PC-9 (cell line): ENCODE measurements at regions not wholly inside any gene's neighbourhood (a gene's known extent, or its start where the extent isn't known, plus 50 kb on each side); places are given as distances from the start of the nearest gene placed in this dataset.

ENCODE experiments used
- EZH2 ChIP-seq: fragments of 200-600 bp; sonication (generic); IDR thresholded peaks from 2 replicates; pipeline ENCODE4 v1.8.0; 2017; ENCODE audit warnings: antibody characterized with exemption, low read depth
- TF ChIP-seq, protein P1 (sequence below): fragments of 200-600 bp; sonication (generic); conservative IDR thresholded peaks from 2 replicates; pipeline ENCODE4 v1.6.1; 2017; ENCODE audit warnings: mixed run types, antibody characterized with exemption, mild to moderate bottlenecking, moderate library complexity

DNA sequence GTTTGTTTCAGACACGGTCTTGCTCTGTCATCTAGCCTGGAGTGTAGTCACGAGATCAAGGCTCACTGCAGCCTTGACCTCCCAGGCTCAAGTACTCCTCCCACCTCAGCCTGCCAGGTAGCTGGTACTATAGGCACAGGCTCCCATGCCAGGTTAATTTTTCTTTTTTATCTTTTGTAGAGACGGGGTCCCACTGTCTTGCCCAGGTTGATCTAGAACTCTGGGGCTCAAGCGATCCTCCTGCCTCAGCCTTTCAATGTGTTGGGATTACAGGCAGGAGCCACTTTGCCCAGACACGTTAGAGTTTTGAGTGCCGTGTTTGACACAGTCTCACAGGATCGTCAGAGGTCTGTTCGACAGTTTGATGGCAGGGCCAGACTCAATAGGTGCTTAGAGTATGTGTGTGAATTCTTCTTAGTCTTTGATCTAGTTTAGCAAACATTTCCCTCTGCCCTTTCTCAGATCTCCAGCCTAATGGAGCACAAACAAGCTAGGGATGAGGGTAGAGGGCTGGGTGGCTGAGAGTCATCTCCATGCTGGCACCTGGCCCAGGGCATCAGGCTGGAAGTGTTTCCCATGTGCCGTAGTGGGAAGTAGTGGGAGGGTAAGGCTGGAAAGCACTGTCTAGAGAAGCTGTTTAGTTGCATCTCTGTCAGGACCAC, 66.1 kb upstream of the DLG1 start:
- no peak for TF ChIP-seq EZH2
- TF ChIP-seq, protein P1, sequence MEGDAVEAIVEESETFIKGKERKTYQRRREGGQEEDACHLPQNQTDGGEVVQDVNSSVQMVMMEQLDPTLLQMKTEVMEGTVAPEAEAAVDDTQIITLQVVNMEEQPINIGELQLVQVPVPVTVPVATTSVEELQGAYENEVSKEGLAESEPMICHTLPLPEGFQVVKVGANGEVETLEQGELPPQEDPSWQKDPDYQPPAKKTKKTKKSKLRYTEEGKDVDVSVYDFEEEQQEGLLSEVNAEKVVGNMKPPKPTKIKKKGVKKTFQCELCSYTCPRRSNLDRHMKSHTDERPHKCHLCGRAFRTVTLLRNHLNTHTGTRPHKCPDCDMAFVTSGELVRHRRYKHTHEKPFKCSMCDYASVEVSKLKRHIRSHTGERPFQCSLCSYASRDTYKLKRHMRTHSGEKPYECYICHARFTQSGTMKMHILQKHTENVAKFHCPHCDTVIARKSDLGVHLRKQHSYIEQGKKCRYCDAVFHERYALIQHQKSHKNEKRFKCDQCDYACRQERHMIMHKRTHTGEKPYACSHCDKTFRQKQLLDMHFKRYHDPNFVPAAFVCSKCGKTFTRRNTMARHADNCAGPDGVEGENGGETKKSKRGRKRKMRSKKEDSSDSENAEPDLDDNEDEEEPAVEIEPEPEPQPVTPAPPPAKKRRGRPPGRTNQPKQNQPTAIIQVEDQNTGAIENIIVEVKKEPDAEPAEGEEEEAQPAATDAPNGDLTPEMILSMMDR, result no peak
